K562 (cell line): ENCODE measurements at regions not wholly inside any gene's neighbourhood (a gene's known extent, or its start where the extent isn't known, plus 50 kb on each side); places are given as distances from the start of the nearest gene placed in this dataset.

Experiments
- ATAC-seq: fragments of 200-7000 bp; cut with Tn5 transposase; 3 replicates; pipeline ENCODE4 v1.9.1; 2020; ENCODE audit warnings: moderate library complexity
- BruUV-seq: library from RNA; stranded (reverse); fragments of 400-500 nt; replicated peaks from 2 replicates; lab custom pipeline; 2021; lab: Mats Ljungman, UMichigan
- CTCF ChIA-PET: fragments of 300-600 bp; formaldehyde crosslinking; extraction: SDS; loops from one replicate; lab custom pipeline; 2021; ENCODE audit warnings: low intra/inter-chr PET ratio; lab: Yijun Ruan, JAX
- POLR2A ChIA-PET: fragments of 300-600, 350-650 bp; sonication (Branson Sonifier 250); formaldehyde crosslinking; extraction: SDS; loops from one replicate; lab custom pipeline; 2021; ENCODE audit warnings: antibody characterized with exemption, inconsistent platforms; lab: Yijun Ruan, JAX
- DNase-seq, 4 experiments: peaks; one replicate each; pipeline versions ENCODE4 v3.0.0 to v3.0.0-alpha.2; 2011 to 2018; ENCODE audit warnings: low spot score in 3 of 4, mixed read lengths in 3 of 4; ENCODE audit errors: extremely low read depth in 1 of 4
- FAIRE-seq: peaks from 2 replicates; lab custom pipeline; 2011; peaks lifted over from hg19 to GRCh38; lab: Jason Lieb, UNC
- H2AFZ ChIP-seq: 2 replicates; pipeline ENCODE4 v1.6.0; 2011; ENCODE audit warnings: low read depth, low read length, control low read depth, inconsistent platforms
- H3K27ac ChIP-seq: fragments of 200-600 bp; 3 replicates; pipeline ENCODE4 v1.8.0; 2011; ENCODE audit warnings: low read depth, mild to moderate bottlenecking, control low read depth, inconsistent platforms, low read length, moderate library complexity, mixed read lengths; ENCODE audit errors: extremely low read depth
- H3K27me3 ChIP-seq, 2 experiments: fragments of 300-600 bp in 1 of 2; 2 replicates in 1 of 2; 3 replicates in 1 of 2; pipeline versions ENCODE4 v1.6.0 to v1.8.0; 2011; ENCODE audit warnings: inconsistent platforms in 2 of 2, low read length in 2 of 2, mild to moderate bottlenecking in 1 of 2, mixed read lengths in 1 of 2, moderate library complexity in 1 of 2; ENCODE audit not compliant: control insufficient read depth in 2 of 2, insufficient read depth in 2 of 2
- H3K36me3 ChIP-seq: fragments of 300-600 bp; 3 replicates; pipeline ENCODE4 v1.8.0; 2011; ENCODE audit warnings: mild to moderate bottlenecking, low read length, inconsistent platforms; ENCODE audit not compliant: control insufficient read depth, insufficient read depth
- H3K4me1 ChIP-seq, 2 experiments: fragments of 200-600 bp in 1 of 2; replicated peaks in 1 of 2; 2 replicates in 1 of 2; 3 replicates in 1 of 2; pipeline versions ENCODE4 v1.5.1 to v1.8.0; 2011; ENCODE audit warnings: inconsistent platforms in 2 of 2, low read length in 2 of 2, mild to moderate bottlenecking in 1 of 2, mixed read lengths in 1 of 2, moderate library complexity in 1 of 2; ENCODE audit not compliant: control insufficient read depth in 2 of 2, insufficient read depth in 2 of 2
- H3K4me2 ChIP-seq: 2 replicates; pipeline ENCODE4 v1.6.1; 2011; ENCODE audit warnings: low read length, control low read depth, inconsistent platforms, mixed read lengths; ENCODE audit not compliant: insufficient read depth
- H3K4me3 ChIP-seq: fragments of 200-600 bp; sonication (generic), shearing (Covaris generic); 2 replicates; pipeline ENCODE4 v1.5.1; 2016; ENCODE audit warnings: control low read depth, inconsistent platforms
- H3K79me2 ChIP-seq: fragments of 200-600 bp; 3 replicates; pipeline ENCODE4 v1.8.0; 2011; ENCODE audit warnings: low read length, inconsistent platforms; ENCODE audit not compliant: control insufficient read depth, insufficient read depth
- H3K9ac ChIP-seq, 2 experiments: 2 replicates each; pipeline versions ENCODE4 v1.6.0 to v1.6.1; 2011; ENCODE audit warnings: low read depth in 2 of 2, low read length in 2 of 2, control low read depth in 1 of 2, inconsistent platforms in 1 of 2, mild to moderate bottlenecking in 1 of 2, mixed read lengths in 1 of 2; ENCODE audit not compliant: insufficient read depth in 1 of 2
- H3K9me1 ChIP-seq: one replicate; pipeline ENCODE4 v1.6.0; 2011; ENCODE audit warnings: inconsistent platforms, mild to moderate bottlenecking, low read length, moderate library complexity; ENCODE audit not compliant: control insufficient read depth, insufficient read depth
- H3K9me3 ChIP-seq: replicated peaks from 2 replicates; pipeline ENCODE4 v1.5.1; 2011; ENCODE audit warnings: low read depth, low read length, inconsistent platforms; ENCODE audit not compliant: control insufficient read depth, insufficient read depth
- H4K20me1 ChIP-seq: replicated peaks from 2 replicates; pipeline ENCODE4 v1.6.1; 2011; ENCODE audit warnings: low read length, inconsistent platforms, mixed read lengths; ENCODE audit not compliant: control insufficient read depth, insufficient read depth
- BDP1 ChIP-seq: IDR thresholded peaks from 3 replicates; pipeline ENCODE4 v1.6.1; 2011; ENCODE audit not compliant: insufficient read length, insufficient read depth
- BRCA1 ChIP-seq, 2 experiments: fragments of 450-650 bp in 1 of 2; sonication (generic) in 1 of 2; formaldehyde crosslinking in 1 of 2; IDR thresholded peaks; 2 replicates each; pipeline versions ENCODE4 v1.5.0 to v1.6.1; 2017 to 2020; ENCODE audit warnings: mild to moderate bottlenecking in 1 of 2, missing genetic modification reagents in 1 of 2
- CEBPB ChIP-seq: fragments of 450-650 bp; IDR thresholded peaks from 2 replicates; pipeline ENCODE4 v1.6.1; 2016; ENCODE audit warnings: missing genetic modification characterization, missing compliant biosample characterization
- CEBPG ChIP-seq, 3 experiments: fragments of 200-800 bp in 1 of 3; sonication (Bioruptor generic) in 1 of 3; sonication (generic) in 1 of 3; formaldehyde crosslinking in 1 of 3; IDR thresholded peaks in 2 of 3; conservative IDR thresholded peaks in 1 of 3; 2 replicates each; pipeline versions ENCODE4 v1.6.1 to v1.8.0; 2016 to 2022; ENCODE audit warnings: missing compliant biosample characterization in 2 of 3, missing genetic modification characterization in 2 of 3, mild to moderate bottlenecking in 1 of 3, missing genetic modification reagents in 1 of 3
- E2F4 ChIP-seq: sonication (generic); formaldehyde crosslinking; IDR thresholded peaks from 2 replicates; pipeline ENCODE4 v1.8.0; 2022; ENCODE audit warnings: mild to moderate bottlenecking, low read depth, missing genetic modification reagents
- FOXJ2 ChIP-seq: fragments of 200-800 bp; sonication (Bioruptor generic); IDR thresholded peaks from 2 replicates; pipeline ENCODE4 v1.6.1; 2016; ENCODE audit warnings: missing genetic modification characterization, missing compliant biosample characterization
- GATA2 ChIP-seq: sonication (generic); formaldehyde crosslinking; IDR thresholded peaks from 2 replicates; pipeline ENCODE4 v1.4.0; 2020; ENCODE audit warnings: mild to moderate bottlenecking, missing genetic modification reagents
- HINFP ChIP-seq: fragments of 450-650 bp; conservative IDR thresholded peaks from 2 replicates; pipeline ENCODE4 v1.6.1; 2016; ENCODE audit warnings: missing genetic modification characterization, low read depth, mild to moderate bottlenecking, control low read depth, missing compliant biosample characterization
- IRF2 ChIP-seq: sonication (generic); formaldehyde crosslinking; IDR thresholded peaks from 2 replicates; pipeline ENCODE4 v1.8.1; 2022; ENCODE audit warnings: mild to moderate bottlenecking, missing genetic modification reagents
- POLR2H ChIP-seq: IDR thresholded peaks from 2 replicates; pipeline ENCODE4 v1.6.1; 2016; ENCODE audit warnings: missing genetic modification characterization, low read depth, mild to moderate bottlenecking, control low read depth, missing compliant biosample characterization, moderate library complexity
- RAD51 ChIP-seq: fragments of 450-650 bp; IDR thresholded peaks from 2 replicates; pipeline ENCODE4 v1.7.1; 2016; ENCODE audit warnings: low read depth, mild to moderate bottlenecking, borderline replicate concordance
- SNAPC5 ChIP-seq: fragments of 250-450 bp; sonication (Bioruptor Pico); IDR thresholded peaks from 2 replicates; pipeline ENCODE4 v1.8.0; 2021; ENCODE audit warnings: moderate library complexity, mild to moderate bottlenecking, inconsistent platforms
- TBL1XR1 ChIP-seq, 2 experiments: IDR thresholded peaks; 2 replicates each; pipeline ENCODE4 v1.6.1; 2012; ENCODE audit warnings: improper control_type of control experiment in 2 of 2, low read length in 2 of 2, mild to moderate bottlenecking in 1 of 2
- XRCC3 ChIP-seq: fragments of 450-650 bp; IDR thresholded peaks from 2 replicates; pipeline ENCODE4 v1.6.1; 2017; ENCODE audit warnings: mild to moderate bottlenecking, moderate library complexity
- ZBTB8A ChIP-seq: fragments of 450-650 bp; IDR thresholded peaks from 2 replicates; pipeline ENCODE4 v1.6.1; 2018; ENCODE audit warnings: mild to moderate bottlenecking, moderate library complexity; ENCODE audit not compliant: partially characterized antibody
- WGBS: fragments of 100-300 bp; shearing (Covaris generic); methylation state at CpG from one replicate; pipeline ENCODE4 v1.1.6; 2016; ENCODE audit warnings: low coverage, mixed read lengths; ENCODE audit not compliant: insufficient coverage; ENCODE audit errors: missing lambda C conversion rate; 5-methylcytosine and 5-hydroxymethylcytosine counted together
- in situ Hi-C: fragments of 300-500 bp; cut with MboI; formaldehyde crosslinking; loops from 4 replicates; pipeline ENCODE4 v1.15.0; 2018; ENCODE audit warnings: inconsistent platforms, mixed read lengths
- intact Hi-C: fragments of 100-400 bp; cut with micrococcal nuclease; formaldehyde crosslinking; loops from 2 replicates; pipeline ENCODE4 v1.14.2; 2022

- TF ChIP-seq BDP1 (no peak), IRF2 (CRISPR knock-in tag) (no peak), ZBTB8A (no peak), FOXJ2 (tag) (no peak), HINFP (no peak)
These were observed 66.8 kb upstream of the LSM6 start (continued) for GRCh38 chr4:146108756-146109155.

- Histone ChIP-seq H4K20me1 (no peaks in the 10 kb centered on the region), H3K27me3 (peaks cover 0 to 10% of the 10 kb centered on the region in 2 experiments; a peak in 3 of 5 replicates), H3K4me1 (no peaks in the 10 kb centered on the region), H3K9me1 (no peaks in the 10 kb centered on the region)
- in situ Hi-C loops = loop anchor here (25.0 kb wide), 1 partner anchor 805 kb away; no protein-coding TSS in a partner anchor
- no peak for DNase-seq
- CTCF ChIA-PET = no interaction called here
- TF ChIP-seq POLR2H = no peak
- no peak for TF ChIP-seq SNAPC5 (CRISPR knock-in tag)
- no peak for TF ChIP-seq RAD51
- TF ChIP-seq E2F4 (CRISPR knock-in tag) = no peak
- TF ChIP-seq TBL1XR1 (IDR thresholded peaks at IDR 0.05; ENCODE audit: low read length in 2 of 2) = no peak
- TF ChIP-seq BRCA1 (IDR thresholded peaks at IDR 0.05) = no peak
- TF ChIP-seq BRCA1 (CRISPR knock-in tag; IDR thresholded peaks at IDR 0.05) = no peak
- 0 out of 2 replicates have a peak, but pooled peaks have one; percentile 7 for TF ChIP-seq CEBPB (tag)
- no peak for TF ChIP-seq XRCC3
- TF ChIP-seq CEBPG (CRISPR knock-in tag; IDR thresholded peaks at IDR 0.05) = no peak
- peak in 1 of 2 experiments; percentile 59; a peak in 1 of 4 replicates for TF ChIP-seq CEBPG (tag; conservative IDR thresholded peaks at IDR 0.05 in 1 of 2, IDR thresholded peaks at IDR 0.05 in 1 of 2)
- no peak for TF ChIP-seq GATA2 (CRISPR knock-in tag)
- TF ChIP-seq, all 486 proteins: peak for 2
- Histone ChIP-seq H3K9me3 (no peaks in the 10 kb centered on the region), H3K36me3 (no peaks in the 10 kb centered on the region), H3K4me3 (no peak overlapping the region), H3K9ac (no peak overlapping the region), H3K4me2 (no peak overlapping the region), H3K27ac (no peak overlapping the region), H2AFZ (no peak overlapping the region), H3K79me2 (no peaks in the 10 kb centered on the region)
- FAIRE-seq = no peak
- 0% methylated on average over 3 of the region's 3 CpGs for WGBS
- POLR2A ChIA-PET = no interaction called here
- intact Hi-C loops = no loop called here
- BruUV-seq = no TSS peak
- ATAC-seq = no peak
These were observed 67.8 kb upstream of the LSM6 start for GRCh38 chr4:146107587-146108240.
